HL-60 (cell line): ENCODE measurements at regions not wholly inside any gene's neighbourhood (a gene's known extent, or its start where the extent isn't known, plus 50 kb on each side); places are given as distances from the start of the nearest gene placed in this dataset.
"Not testable (repeated sequence)": the region's sequence is repeated elsewhere in the genome, so short reads cannot be mapped to it uniquely, and the experiment has no call there.

Source experiments
- CTCF ChIP-seq: IDR thresholded peaks from one replicate; pipeline ENCODE4 v1.5.1; 2011; ENCODE audit warnings: low read length, control low read depth, inconsistent platforms; ENCODE audit not compliant: insufficient read depth
- GABPA ChIP-seq: IDR thresholded peaks from 2 replicates; pipeline ENCODE4 v1.6.1; 2012; ENCODE audit warnings: low read depth
- POLR2AphosphoS5 ChIP-seq: IDR thresholded peaks from 2 replicates; pipeline ENCODE4 v1.6.1; 2012; ENCODE audit warnings: low read depth
- REST ChIP-seq: IDR thresholded peaks from 2 replicates; pipeline ENCODE4 v1.6.1; 2012; ENCODE audit warnings: low read depth; ENCODE audit not compliant: insufficient replicate concordance

GRCh38 chr10:84650628-84651027, 322.2 kb downstream of the CCSER2 start:
- not testable (repeated sequence) for TF ChIP-seq CTCF, POLR2AphosphoS5, GABPA, REST
